ENCODE measurements at regions not wholly inside any gene's neighbourhood (a gene's known extent, or its start where the extent isn't known, plus 50 kb on each side); places are given as distances from the start of the nearest gene placed in this dataset.

GRCh38 chr2:2932189-2932588 is 445.4 kb downstream of the EIPR1 start (continued):
- TF ChIP-seq PATZ1 (CRISPR knock-in tag; IDR thresholded peaks at IDR 0.05; ENCODE audit: borderline replicate concordance): no peak
- TF ChIP-seq ISL1 (CRISPR knock-in tag; IDR thresholded peaks at IDR 0.05): no peak

- no peak for TF ChIP-seq ZC3H10 (CRISPR knock-in tag; IDR thresholded peaks at IDR 0.05)
- TF ChIP-seq ARNTL (CRISPR knock-in tag; IDR thresholded peaks at IDR 0.05; ENCODE audit: borderline replicate concordance, low read depth): no peak
- no peak for TF ChIP-seq TCF4 (CRISPR knock-in tag; IDR thresholded peaks at IDR 0.05; ENCODE audit: borderline replicate concordance)
- no peak for TF ChIP-seq ZNF70 (CRISPR knock-in tag; IDR thresholded peaks at IDR 0.05)
- no peak for TF ChIP-seq SNAI2 (CRISPR knock-in tag; IDR thresholded peaks at IDR 0.05)
- TF ChIP-seq CSRNP3 (CRISPR knock-in tag; IDR thresholded peaks at IDR 0.05): no peak
- no peak for TF ChIP-seq ZFP30 (CRISPR knock-in tag; IDR thresholded peaks at IDR 0.05)
- no peak for TF ChIP-seq OSR1 (CRISPR knock-in tag; IDR thresholded peaks at IDR 0.05)
- no peak for ATAC-seq
Observed at GRCh38 chr2:2931318-2932075, 446.1 kb downstream of the EIPR1 start.

- ATAC-seq: no peak
- no peak for TF ChIP-seq ZNF565 (CRISPR knock-in tag; conservative IDR thresholded peaks at IDR 0.05; ENCODE audit: low read depth)
- no peak for TF ChIP-seq OSR1 (CRISPR knock-in tag; IDR thresholded peaks at IDR 0.05)
- no peak for TF ChIP-seq PATZ1 (CRISPR knock-in tag; IDR thresholded peaks at IDR 0.05; ENCODE audit: borderline replicate concordance)
- no peak for TF ChIP-seq SNAI2 (CRISPR knock-in tag; IDR thresholded peaks at IDR 0.05)
- TF ChIP-seq CSRNP3 (CRISPR knock-in tag; IDR thresholded peaks at IDR 0.05): no peak
- no peak for TF ChIP-seq ISL1 (CRISPR knock-in tag; IDR thresholded peaks at IDR 0.05)
- TF ChIP-seq BACH2 (CRISPR knock-in tag; IDR thresholded peaks at IDR 0.05; ENCODE audit: borderline replicate concordance): no peak
- TF ChIP-seq ESRRG (CRISPR knock-in tag; IDR thresholded peaks at IDR 0.05): no peak
- TF ChIP-seq ARNTL (CRISPR knock-in tag; IDR thresholded peaks at IDR 0.05; ENCODE audit: borderline replicate concordance, low read depth): no peak
- TF ChIP-seq GLIS3 (CRISPR knock-in tag; IDR thresholded peaks at IDR 0.05): no peak
- no peak for TF ChIP-seq ZNF8 (CRISPR knock-in tag; IDR thresholded peaks at IDR 0.05)
- no peak for TF ChIP-seq TOX (CRISPR knock-in tag; IDR thresholded peaks at IDR 0.05; ENCODE audit: borderline replicate concordance)
- no peak for TF ChIP-seq PPARA (CRISPR knock-in tag; IDR thresholded peaks at IDR 0.05; ENCODE audit: borderline replicate concordance)
- TF ChIP-seq TSHZ2 (CRISPR knock-in tag; IDR thresholded peaks at IDR 0.05): no peak
- TF ChIP-seq CREB5 (CRISPR knock-in tag; IDR thresholded peaks at IDR 0.05; ENCODE audit: low read depth): no peak
- no peak for TF ChIP-seq CSDC2 (CRISPR knock-in tag; IDR thresholded peaks at IDR 0.05)
Observed at GRCh38 chr2:2930841-2931240, 446.8 kb downstream of the EIPR1 start.

All from SK-N-SH treated with all-trans-retinoic acid at 6 μM for 48 hours (cell line).